T-helper 17 cell (primary cell): ENCODE measurements at regions not wholly inside any gene's neighbourhood (a gene's known extent, or its start where the extent isn't known, plus 50 kb on each side); places are given as distances from the start of the nearest gene placed in this dataset.

ENCODE experiments used
- ATAC-seq: fragments of 150-1000 bp; cut with Tn5 transposase; 2 replicates; pipeline ENCODE4 v1.10.0; 2021; ENCODE audit warnings: mild to moderate bottlenecking, moderate library complexity
- DNase-seq, 3 donors: peaks; one replicate each; pipeline versions ENCODE4 v3.0.0 to v3.0.0-alpha.2; 2020 to 2021
- H3K9me3 ChIP-seq: one replicate; pipeline ENCODE4 v1.7.0; 2013; ENCODE audit warnings: low read length, mild to moderate bottlenecking; ENCODE audit not compliant: control insufficient read depth, poor library complexity, severe bottlenecking
- H3K27ac Mint-ChIP-seq: one replicate; pipeline ENCODE4 v1.8.0; 2022; ENCODE audit warnings: mild to moderate bottlenecking, moderate library complexity, mixed read lengths
- H3K27me3 Mint-ChIP-seq: one replicate; pipeline ENCODE4 v1.8.0; 2022; ENCODE audit warnings: mixed read lengths
- H3K36me3 Mint-ChIP-seq: one replicate; pipeline ENCODE4 v1.8.0; 2022; ENCODE audit warnings: low read depth, mixed read lengths
- H3K4me1 Mint-ChIP-seq: one replicate; pipeline ENCODE4 v1.8.0; 2022; ENCODE audit warnings: mild to moderate bottlenecking, mixed read lengths
- H3K4me3 Mint-ChIP-seq: one replicate; pipeline ENCODE4 v1.8.0; 2022; ENCODE audit warnings: mild to moderate bottlenecking, moderate library complexity, mixed read lengths

DNA sequence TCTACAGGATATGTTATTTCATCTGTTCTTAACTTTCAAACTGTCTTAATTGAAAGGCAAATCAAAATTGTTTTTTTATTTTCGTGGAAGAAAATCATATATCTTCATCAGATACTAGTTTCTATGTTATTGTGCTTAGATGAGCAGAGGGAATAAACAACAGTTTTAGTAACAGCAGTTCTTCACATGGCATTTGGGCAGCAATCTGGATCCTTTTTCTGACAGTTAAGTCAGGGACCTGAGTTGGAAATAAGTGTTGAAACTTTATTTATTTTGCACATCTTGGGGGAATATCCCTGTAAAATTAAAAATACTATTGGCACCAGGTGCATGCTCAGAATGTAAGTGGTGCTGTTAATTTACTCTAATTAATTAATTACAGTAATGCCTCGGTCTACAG lies 296.3 kb downstream of the GPAM start:
- Mint-ChIP-seq H3K36me3 (no peaks in the 10 kb centered on the region), H3K4me3 (no peak overlapping the region), H3K27ac (no peak overlapping the region), H3K4me1 (no peaks in the 10 kb centered on the region), H3K27me3 (no peaks in the 10 kb centered on the region)
- no peak for DNase-seq
- ATAC-seq: no peak
- no peaks in the 10 kb centered on the region for H3K9me3 ChIP-seq

DNA sequence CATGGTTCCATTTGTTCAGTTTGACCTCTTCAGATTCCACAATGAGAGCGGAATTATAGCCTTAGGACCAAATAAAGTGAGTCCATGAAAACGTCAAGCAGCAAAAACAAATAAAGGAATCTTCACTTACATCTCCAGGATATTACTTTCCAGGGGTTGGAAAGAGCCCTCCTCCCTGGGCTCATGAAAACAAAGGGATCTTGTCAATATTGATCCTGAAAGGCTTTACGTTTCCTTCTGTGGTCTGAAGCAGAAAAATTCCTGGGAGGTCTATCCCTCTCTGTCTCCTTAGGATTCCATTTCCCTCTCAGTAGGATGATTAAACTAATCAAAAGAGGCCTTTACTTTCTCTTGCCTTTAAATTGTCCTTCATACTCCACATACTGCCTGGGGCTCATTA lies 293.5 kb downstream of the GPAM start:
- Mint-ChIP-seq H3K4me3 (no peak overlapping the region), H3K4me1 (no peaks in the 10 kb centered on the region), H3K27me3 (no peaks in the 10 kb centered on the region), H3K36me3 (no peaks in the 10 kb centered on the region), H3K27ac (no peak overlapping the region)
- no peaks in the 10 kb centered on the region for H3K9me3 ChIP-seq
- DNase-seq (no peak), ATAC-seq (no peak)

DNA sequence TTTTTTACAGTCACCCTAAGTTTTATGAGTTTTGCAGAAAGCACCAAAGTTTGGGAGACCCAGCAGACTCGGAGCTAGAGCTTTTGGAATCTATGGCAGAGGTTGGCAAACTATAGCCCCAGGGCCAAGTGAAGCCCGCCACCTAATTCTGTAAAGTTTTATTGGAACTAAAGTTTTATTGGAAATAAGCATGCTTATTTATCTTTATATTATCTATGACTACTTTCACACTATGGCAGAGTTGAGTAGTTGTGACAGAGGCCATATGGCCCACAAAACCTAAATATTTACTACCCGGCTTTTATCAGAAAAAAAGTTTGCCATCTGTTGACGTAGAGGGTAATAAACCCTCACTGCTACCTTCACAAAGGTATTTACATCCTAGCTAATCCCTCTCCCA lies 267.6 kb downstream of the GPAM start:
- ATAC-seq (no peak), DNase-seq (no peak)
- Mint-ChIP-seq H3K27ac (no peak overlapping the region), H3K27me3 (peaks cover 30% of the 10 kb centered on the region), H3K4me1 (no peaks in the 10 kb centered on the region), H3K36me3 (no peaks in the 10 kb centered on the region), H3K4me3 (no peak overlapping the region)
- H3K9me3 ChIP-seq: no peaks in the 10 kb centered on the region

- Mint-ChIP-seq H3K27me3 (peaks cover 19% of the 10 kb centered on the region), H3K27ac (no peak overlapping the region), H3K4me3 (no peak overlapping the region), H3K4me1 (no peaks in the 10 kb centered on the region), H3K36me3 (no peaks in the 10 kb centered on the region)
- H3K9me3 ChIP-seq: no peaks in the 10 kb centered on the region
- ATAC-seq: no peak
- DNase-seq: no peak
Measured at GRCh38 chr10:111921821-111922220, 261.7 kb downstream of the GPAM start.

GRCh38 chr10:111923032-111923431 lies 260.5 kb downstream of the GPAM start:
- H3K36me3 Mint-ChIP-seq: no peaks in the 10 kb centered on the region
- DNase-seq (no peak), ATAC-seq (no peak)
- no peak overlapping the region for H3K4me3 Mint-ChIP-seq
- no peak overlapping the region for H3K27ac Mint-ChIP-seq
- H3K4me1 Mint-ChIP-seq: no peaks in the 10 kb centered on the region
- no peaks in the 10 kb centered on the region for H3K9me3 ChIP-seq
- H3K27me3 Mint-ChIP-seq: peaks cover 13% of the 10 kb centered on the region

GRCh38 chr10:111926286-111926685 lies 257.3 kb downstream of the GPAM start:
- no peaks in the 10 kb centered on the region for H3K4me1 Mint-ChIP-seq
- no peaks in the 10 kb centered on the region for H3K27me3 Mint-ChIP-seq
- DNase-seq (no peak), ATAC-seq (no peak)
- no peak overlapping the region for H3K27ac Mint-ChIP-seq
- H3K36me3 Mint-ChIP-seq: no peaks in the 10 kb centered on the region
- H3K9me3 ChIP-seq: no peaks in the 10 kb centered on the region
- H3K4me3 Mint-ChIP-seq: no peak overlapping the region

DNA sequence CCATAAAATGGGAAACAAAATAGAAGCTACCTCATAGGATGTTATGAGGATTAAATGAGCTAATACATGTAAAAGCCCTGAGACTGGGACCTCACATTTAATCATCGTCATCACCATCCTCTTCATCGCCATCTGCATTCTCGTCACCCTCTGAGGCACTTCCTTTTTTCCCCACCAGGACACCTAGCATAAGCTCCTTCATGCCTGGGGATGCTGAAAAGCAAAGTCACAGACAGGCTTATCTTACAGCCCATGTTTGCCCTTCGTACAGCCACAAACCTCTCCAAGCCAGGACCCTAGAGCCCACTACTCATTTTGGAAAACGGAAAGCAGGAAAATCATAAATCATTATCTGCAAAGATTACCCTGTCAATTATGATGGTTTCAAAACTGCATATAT lies 249.6 kb downstream of the GPAM start:
- DNase-seq (no peak), ATAC-seq (no peak)
- Mint-ChIP-seq H3K4me3 (no peak overlapping the region), H3K4me1 (no peaks in the 10 kb centered on the region), H3K27me3 (peaks cover 7% of the 10 kb centered on the region), H3K36me3 (no peaks in the 10 kb centered on the region), H3K27ac (no peak overlapping the region)
- H3K9me3 ChIP-seq: no peaks in the 10 kb centered on the region

DNA sequence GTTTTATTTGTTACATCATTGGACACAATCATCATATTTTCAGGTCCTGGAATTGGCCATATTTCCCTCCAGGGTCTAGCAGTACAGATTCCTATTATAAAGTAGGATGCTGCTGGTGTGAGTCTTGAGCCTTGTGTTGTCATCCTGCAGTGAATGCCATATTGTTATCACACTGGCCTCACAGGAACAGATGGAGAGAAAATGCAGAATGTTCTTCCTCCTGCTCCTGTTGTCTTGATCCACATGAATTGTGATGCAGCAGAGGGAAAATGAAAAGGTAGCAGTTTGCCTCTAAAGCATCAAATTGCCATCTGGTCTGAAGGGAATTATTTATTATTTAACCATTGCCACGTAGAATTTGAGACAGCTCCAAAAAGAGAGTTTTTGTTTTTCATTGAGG lies 248.6 kb downstream of the GPAM start:
- Mint-ChIP-seq H3K27me3 (peaks cover 7% of the 10 kb centered on the region), H3K4me3 (no peak overlapping the region), H3K27ac (no peak overlapping the region), H3K4me1 (no peaks in the 10 kb centered on the region), H3K36me3 (no peaks in the 10 kb centered on the region)
- H3K9me3 ChIP-seq: no peaks in the 10 kb centered on the region
- ATAC-seq: no peak
- DNase-seq: no peak

DNA sequence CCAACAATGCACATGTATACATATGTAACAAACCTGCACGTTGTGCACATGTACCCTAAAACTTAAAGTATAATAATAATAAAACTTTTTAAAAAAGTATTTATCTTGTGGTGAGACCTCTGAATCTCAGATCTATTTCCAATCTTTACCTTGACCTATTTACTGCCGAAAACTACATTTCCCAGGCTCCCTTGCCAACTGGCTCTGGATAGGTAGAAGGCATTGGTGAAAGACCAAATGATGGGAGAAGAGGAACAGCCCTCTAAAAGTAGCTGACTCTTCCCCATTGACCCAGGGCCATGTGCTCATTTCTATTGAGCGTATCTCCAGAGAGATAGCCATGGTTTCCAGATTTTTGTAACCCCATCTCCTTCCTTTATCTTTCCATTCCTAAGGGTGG lies 247.4 kb downstream of the GPAM start:
- H3K27ac Mint-ChIP-seq: no peak overlapping the region
- H3K9me3 ChIP-seq: no peaks in the 10 kb centered on the region
- no peaks in the 10 kb centered on the region for H3K36me3 Mint-ChIP-seq
- H3K4me1 Mint-ChIP-seq: no peaks in the 10 kb centered on the region
- H3K4me3 Mint-ChIP-seq: no peak overlapping the region
- ATAC-seq: no peak
- DNase-seq: no peak
- H3K27me3 Mint-ChIP-seq: peaks cover 14% of the 10 kb centered on the region

DNA sequence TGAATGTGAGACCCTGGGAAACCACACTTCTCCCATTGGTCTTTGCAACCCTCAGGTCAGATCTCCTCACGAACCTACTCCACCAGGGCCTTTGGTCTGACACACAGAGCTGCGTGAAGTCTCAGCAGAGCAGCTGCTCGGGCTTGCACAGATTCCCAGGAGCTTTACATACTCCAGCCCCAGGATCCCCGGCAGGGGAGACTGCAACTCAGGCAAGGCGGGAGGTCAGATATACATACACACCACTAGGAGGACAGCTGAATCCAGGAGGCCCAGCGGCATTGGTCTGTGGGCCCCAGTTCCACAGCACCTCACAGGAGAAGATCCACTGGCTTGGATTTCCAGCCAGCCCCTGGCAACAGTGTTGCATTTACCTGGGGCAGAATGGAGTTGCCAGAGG lies 239.2 kb downstream of the GPAM start:
- Mint-ChIP-seq H3K4me3 (no peak overlapping the region), H3K4me1 (no peaks in the 10 kb centered on the region), H3K36me3 (no peaks in the 10 kb centered on the region), H3K27me3 (peaks cover 13% of the 10 kb centered on the region), H3K27ac (no peak overlapping the region)
- H3K9me3 ChIP-seq: no peaks in the 10 kb centered on the region
- no peak for DNase-seq
- ATAC-seq: no peak

DNA sequence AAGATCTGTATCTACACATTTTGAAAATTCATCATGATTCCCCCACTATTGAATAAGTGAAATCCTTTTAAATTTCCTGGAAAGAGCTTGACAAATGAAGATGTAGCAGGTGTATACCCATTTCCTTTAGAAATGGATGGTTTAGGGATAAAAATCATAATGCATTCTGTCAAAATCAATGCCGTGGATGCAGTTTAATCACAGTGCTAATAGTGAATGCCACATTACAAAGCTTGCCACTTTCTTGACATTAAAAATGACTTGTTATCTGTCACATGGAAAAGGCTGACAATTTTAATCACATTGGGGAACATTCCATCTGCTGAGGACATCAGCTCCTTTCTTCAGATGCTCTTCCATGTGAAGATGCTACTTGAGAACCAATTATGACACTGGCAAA lies 229.6 kb downstream of the GPAM start:
- no peak overlapping the region for H3K27ac Mint-ChIP-seq
- no peaks in the 10 kb centered on the region for H3K36me3 Mint-ChIP-seq
- no peaks in the 10 kb centered on the region for H3K27me3 Mint-ChIP-seq
- no peak for ATAC-seq
- no peak for DNase-seq
- H3K4me1 Mint-ChIP-seq: no peaks in the 10 kb centered on the region
- H3K9me3 ChIP-seq: no peaks in the 10 kb centered on the region
- no peak overlapping the region for H3K4me3 Mint-ChIP-seq

GRCh38 chr10:111954386-111954785 lies 229.2 kb downstream of the GPAM start:
- Mint-ChIP-seq H3K27ac (no peak overlapping the region), H3K4me3 (no peak overlapping the region), H3K27me3 (no peaks in the 10 kb centered on the region)

GRCh38 chr10:111956841-111957240 lies 226.7 kb downstream of the GPAM start:
- Mint-ChIP-seq H3K36me3 (no peaks in the 10 kb centered on the region), H3K27ac (no peak overlapping the region), H3K27me3 (no peaks in the 10 kb centered on the region), H3K4me1 (no peaks in the 10 kb centered on the region), H3K4me3 (no peak overlapping the region)
- DNase-seq: no peak
- H3K9me3 ChIP-seq: no peaks in the 10 kb centered on the region
- no peak for ATAC-seq

More at GRCh38 chr10:111954386-111954785, 229.2 kb downstream of the GPAM start:
- H3K4me1 Mint-ChIP-seq: no peaks in the 10 kb centered on the region
- H3K36me3 Mint-ChIP-seq: no peaks in the 10 kb centered on the region
- H3K9me3 ChIP-seq: no peaks in the 10 kb centered on the region
- no peak for ATAC-seq
- DNase-seq: no peak

- no peaks in the 10 kb centered on the region for H3K36me3 Mint-ChIP-seq
- no peaks in the 10 kb centered on the region for H3K9me3 ChIP-seq
- H3K4me3 Mint-ChIP-seq: no peak overlapping the region
- ATAC-seq (no peak), DNase-seq (no peak)
- H3K27me3 Mint-ChIP-seq: no peaks in the 10 kb centered on the region
- H3K4me1 Mint-ChIP-seq: no peaks in the 10 kb centered on the region
- no peak overlapping the region for H3K27ac Mint-ChIP-seq
Measured at GRCh38 chr10:111962951-111963350, 220.6 kb downstream of the GPAM start.

DNA sequence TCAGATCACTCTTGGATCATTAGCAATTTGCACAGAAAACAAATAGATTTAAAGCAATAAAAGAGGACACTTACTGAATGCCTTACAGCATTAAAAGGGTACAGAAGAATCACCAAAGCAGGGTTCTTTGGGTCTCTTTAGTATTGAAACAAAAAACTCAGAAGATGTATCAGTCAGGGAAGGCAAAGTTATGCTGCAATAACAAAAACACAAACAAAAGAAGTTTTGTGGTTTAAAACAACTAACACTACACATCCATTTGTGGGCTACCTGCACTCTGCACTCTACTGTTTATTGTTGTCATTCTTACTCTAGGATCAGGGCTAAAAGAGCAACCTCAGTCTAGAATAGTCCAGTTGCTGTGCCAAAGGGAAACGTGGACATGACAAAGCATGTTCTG lies 216.4 kb downstream of the GPAM start:
- Mint-ChIP-seq H3K4me3 (no peak overlapping the region), H3K27me3 (no peaks in the 10 kb centered on the region), H3K36me3 (no peaks in the 10 kb centered on the region), H3K4me1 (no peaks in the 10 kb centered on the region), H3K27ac (no peak overlapping the region)
- H3K9me3 ChIP-seq: no peaks in the 10 kb centered on the region
- ATAC-seq (no peak), DNase-seq (no peak)
